Naive thymus-derived CD4-positive, alpha-beta T cell (primary cell): ENCODE measurements at regions not wholly inside any gene's neighbourhood (a gene's known extent, or its start where the extent isn't known, plus 50 kb on each side); places are given as distances from the start of the nearest gene placed in this dataset.
A peak's percentile ranks its signal among the peaks of the same experiment; 100 is the strongest.

Source experiments
- ATAC-seq: fragments of 150-1000 bp; cut with Tn5 transposase; 2 replicates; pipeline ENCODE4 v1.10.0; 2021; ENCODE audit warnings: mild to moderate bottlenecking, moderate library complexity
- CTCF ChIA-PET: fragments of 350-600 bp; sonication (Branson Sonifier 250); formaldehyde crosslinking; loops from one replicate; lab custom pipeline; 2021; ENCODE audit warnings: antibody characterized with exemption; lab: Charles Lee
- POLR2A ChIA-PET: fragments of 350-600 bp; sonication (Branson Sonifier 250); formaldehyde crosslinking; loops from one replicate; lab custom pipeline; 2021; ENCODE audit warnings: antibody characterized with exemption, inconsistent platforms; lab: Charles Lee
- DNase-seq, 9 donors: peaks; one replicate each; pipeline versions ENCODE4 v3.0.0 to v3.0.0-alpha.2; 2020 to 2022; ENCODE audit warnings: mixed read lengths in 1 of 9
- H3K27ac ChIP-seq: one replicate; pipeline ENCODE4 v1.7.0; 2013; ENCODE audit warnings: mild to moderate bottlenecking, low read depth, low read length, moderate library complexity
- H3K27me3 ChIP-seq, 2 donors: one replicate each; pipeline ENCODE4 v1.7.0; 2013; ENCODE audit warnings: low read length in 2 of 2, mild to moderate bottlenecking in 2 of 2, moderate library complexity in 2 of 2; ENCODE audit not compliant: control insufficient read depth in 2 of 2, insufficient read depth in 2 of 2
- H3K36me3 ChIP-seq, 3 experiments: 1 replicate in 2 of 3; 2 replicates in 1 of 3; pipeline ENCODE4 v1.7.0; 2013; ENCODE audit warnings: low read length in 3 of 3, mild to moderate bottlenecking in 3 of 3, moderate library complexity in 1 of 3; ENCODE audit not compliant: insufficient read depth in 3 of 3, control insufficient read depth in 2 of 3
- H3K4me1 ChIP-seq, 2 donors: one replicate each; pipeline ENCODE4 v1.7.0; 2013; ENCODE audit warnings: low read length in 2 of 2, mild to moderate bottlenecking in 2 of 2, moderate library complexity in 1 of 2; ENCODE audit not compliant: control insufficient read depth in 2 of 2, insufficient read depth in 2 of 2
- H3K4me3 ChIP-seq: 2 replicates; pipeline ENCODE4 v1.7.0; 2013; ENCODE audit warnings: mild to moderate bottlenecking, low read length
- H3K9me3 ChIP-seq, 3 experiments: 1 replicate in 2 of 3; 2 replicates in 1 of 3; pipeline ENCODE4 v1.7.0; 2013; ENCODE audit warnings: low read length in 3 of 3; ENCODE audit not compliant: control insufficient read depth in 2 of 3
- H3K27ac Mint-ChIP-seq, 9 donors: one replicate each; pipeline ENCODE4 v1.8.0; 2020 to 2022; ENCODE audit warnings: mixed read lengths in 9 of 9, mild to moderate bottlenecking in 8 of 9, moderate library complexity in 5 of 9, inconsistent platforms in 2 of 9
- H3K27me3 Mint-ChIP-seq, 5 donors: one replicate each; pipeline ENCODE4 v1.8.0; 2021 to 2022; ENCODE audit warnings: mixed read lengths in 5 of 5, mild to moderate bottlenecking in 1 of 5
- H3K36me3 Mint-ChIP-seq, 5 donors: one replicate each; pipeline ENCODE4 v1.8.0; 2020 to 2022; ENCODE audit warnings: mixed read lengths in 5 of 5, mild to moderate bottlenecking in 3 of 5, inconsistent platforms in 1 of 5
- H3K4me1 Mint-ChIP-seq, 7 donors: one replicate each; pipeline ENCODE4 v1.8.0; 2020 to 2022; ENCODE audit warnings: mixed read lengths in 7 of 7, mild to moderate bottlenecking in 3 of 7, inconsistent platforms in 1 of 7
- H3K4me3 Mint-ChIP-seq, 10 donors: one replicate each; pipeline ENCODE4 v1.8.0; 2020 to 2022; ENCODE audit warnings: mild to moderate bottlenecking in 10 of 10, mixed read lengths in 10 of 10, moderate library complexity in 6 of 10, inconsistent platforms in 2 of 10
- H3K9me3 Mint-ChIP-seq, 11 donors: one replicate each; pipeline ENCODE4 v1.8.0; 2020 to 2022; ENCODE audit warnings: mixed read lengths in 11 of 11, mild to moderate bottlenecking in 4 of 11, inconsistent platforms in 1 of 11, moderate library complexity in 1 of 11
- intact Hi-C, 2 donors: fragments of 100-400 bp; cut with micrococcal nuclease; formaldehyde crosslinking; loops; one replicate each; pipeline ENCODE4 v1.15.1; 2023

GRCh38 chr12:46432325-46432724 lies 59.8 kb upstream of the SLC38A2 start:
- Mint-ChIP-seq H3K36me3 (peaks cover 0 to 23% (median 9%) of the 10 kb centered on the region in 5 donors), H3K4me3 (no peak overlapping the region), H3K27ac (peak overlapping the region in 2 of 9 donors; percentile 3 to 55), H3K4me1 (peaks cover 3 to 28% (median 16%) of the 10 kb centered on the region in 7 donors), H3K27me3 (no peaks in the 10 kb centered on the region), H3K9me3 (peaks cover 0 to 7% (median 0%) of the 10 kb centered on the region in 11 donors)
- Histone ChIP-seq H3K27ac (no peak overlapping the region), H3K36me3 (no peaks in the 10 kb centered on the region), H3K27me3 (no peaks in the 10 kb centered on the region), H3K9me3 (no peaks in the 10 kb centered on the region), H3K4me1 (peaks cover 0 to 4% of the 10 kb centered on the region in 2 donors), H3K4me3 (no peak overlapping the region)
- no peak for DNase-seq
- ChIA-PET CTCF (no interaction called here), POLR2A (no interaction called here)
- ATAC-seq = no peak
- intact Hi-C loops = no loop called here

- H3K9me3 Mint-ChIP-seq = peaks cover 0 to 17% (median 4%) of the 10 kb centered on the region in 11 donors
- ChIA-PET CTCF (no interaction called here), POLR2A (no interaction called here)
- Histone ChIP-seq H3K4me1 (peaks cover 0 to 4% of the 10 kb centered on the region in 2 donors), H3K9me3 (no peaks in the 10 kb centered on the region), H3K36me3 (no peaks in the 10 kb centered on the region), H3K27ac (no peak overlapping the region), H3K4me3 (no peak overlapping the region), H3K27me3 (no peaks in the 10 kb centered on the region)
- H3K36me3 Mint-ChIP-seq = peaks cover 6 to 35% (median 21%) of the 10 kb centered on the region in 5 donors
- peak; percentile 60 for ATAC-seq
- DNase-seq = peak in 4 of 9 donors; percentile 5 to 44 (median 28)
- intact Hi-C loops = loop anchor here (1.0 to 2.0 kb wide), 3 partner anchors 28 to 48 kb away; no protein-coding TSS in a partner anchor
- H3K27me3 Mint-ChIP-seq = no peaks in the 10 kb centered on the region
- peak overlapping the region in 3 of 10 donors; percentile 36 to 70 (median 69) for H3K4me3 Mint-ChIP-seq
- peak overlapping the region in 8 of 9 donors; percentile 19 to 91 (median 75) for H3K27ac Mint-ChIP-seq
- H3K4me1 Mint-ChIP-seq = peaks cover 1 to 28% (median 16%) of the 10 kb centered on the region in 7 donors
These were observed 57.9 kb upstream of the SLC38A2 start for GRCh38 chr12:46430340-46430948.
